OCI-LY3 (cell line): ENCODE measurements at regions not wholly inside any gene's neighbourhood (a gene's known extent, or its start where the extent isn't known, plus 50 kb on each side); places are given as distances from the start of the nearest gene placed in this dataset.

Source experiments
- CTCF ChIP-seq: fragments of 200-600, 300-600 bp; sonication (generic); IDR thresholded peaks from 2 replicates; pipeline ENCODE4 v1.5.1; 2014; ENCODE audit warnings: antibody characterized with exemption, low read length, low read depth
- EZH2phosphoT487 ChIP-seq: fragments of 200-600 bp; shearing (Covaris generic); IDR thresholded peaks from 2 replicates; pipeline ENCODE4 v1.6.1; 2018; ENCODE audit warnings: antibody characterized with exemption, mixed run types, low read depth

DNA sequence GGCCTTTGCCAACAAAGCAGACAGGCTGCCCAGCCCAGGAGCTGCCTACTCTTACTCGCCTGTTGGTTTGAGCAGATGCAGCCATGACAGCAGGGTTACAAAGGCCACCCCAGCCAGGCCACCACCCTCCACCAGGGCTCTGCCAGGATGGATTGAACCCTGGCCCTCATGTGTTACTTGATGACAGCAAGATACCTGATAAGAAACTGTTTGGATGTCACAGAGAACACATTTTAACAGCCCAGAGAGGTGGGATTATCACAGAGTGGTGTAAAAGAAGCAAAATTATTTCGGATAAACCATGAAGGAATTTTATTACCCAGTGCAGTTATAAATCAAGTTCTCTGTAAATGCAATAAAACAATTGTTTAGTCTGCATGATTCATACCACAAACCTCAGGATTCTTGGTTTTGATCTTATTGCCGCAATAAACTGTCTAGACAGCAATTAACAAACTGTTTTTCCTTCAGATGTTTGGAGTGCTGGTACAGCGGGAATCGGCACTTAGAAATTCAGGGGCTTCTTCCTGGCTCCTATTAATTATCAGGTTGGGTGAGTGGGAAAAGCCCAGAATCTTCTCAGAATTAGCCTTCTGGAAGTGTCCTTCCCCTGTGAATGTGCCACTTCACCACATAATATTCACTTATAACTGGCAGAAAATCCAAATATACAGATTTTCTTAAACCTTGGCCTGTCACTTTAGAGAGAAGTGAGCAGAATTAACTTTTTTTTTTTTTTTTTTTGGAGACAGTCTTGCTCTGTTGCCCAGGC lies 58.0 kb upstream of the SALL4 start:
- TF ChIP-seq CTCF, result no peak
- no peak for TF ChIP-seq EZH2phosphoT487
